ENCODE measurements at regions not wholly inside any gene's neighbourhood (a gene's known extent, or its start where the extent isn't known, plus 50 kb on each side); places are given as distances from the start of the nearest gene placed in this dataset.

DNA sequence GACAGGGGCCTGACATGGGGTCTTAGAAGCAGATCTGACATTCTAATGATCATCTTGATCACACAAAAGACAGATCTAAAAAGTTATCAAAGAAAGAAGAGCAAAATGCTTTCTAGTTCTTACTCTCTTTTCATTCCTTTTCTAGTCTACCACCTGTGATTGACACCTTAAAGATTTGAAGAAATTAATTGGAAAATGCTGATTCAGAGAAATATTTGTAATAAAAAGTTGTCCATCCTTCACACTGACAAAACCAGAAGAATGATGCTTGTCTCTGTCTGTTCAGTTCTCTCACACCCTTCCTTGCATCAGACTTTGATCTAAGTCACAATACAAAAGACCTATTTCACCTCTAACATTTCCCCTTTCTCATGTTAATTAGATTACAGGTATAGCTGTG, 182.4 kb downstream of the RAP2A start:
- Histone ChIP-seq H3K9me3 (ENCODE audit: control insufficient read depth, insufficient read depth, low read length) (no peaks in the 10 kb centered on the region), H3K27ac (ENCODE audit: low read depth, low read length) (no peak overlapping the region), H3K27me3 (ENCODE audit: control insufficient read depth, insufficient read depth, low read length) (peaks cover 3% of the 10 kb centered on the region), H3K4me3 (ENCODE audit: low read depth, low read length) (no peak overlapping the region)
- POLR2A ChIA-PET: no interaction called here
- DNase-seq (ENCODE audit: low read depth, low spot score): no peak
- CTCF ChIA-PET: no interaction called here
- no peak for TF ChIP-seq CTCF (IDR thresholded peaks at IDR 0.05; ENCODE audit: low read depth, low read length)

DNA sequence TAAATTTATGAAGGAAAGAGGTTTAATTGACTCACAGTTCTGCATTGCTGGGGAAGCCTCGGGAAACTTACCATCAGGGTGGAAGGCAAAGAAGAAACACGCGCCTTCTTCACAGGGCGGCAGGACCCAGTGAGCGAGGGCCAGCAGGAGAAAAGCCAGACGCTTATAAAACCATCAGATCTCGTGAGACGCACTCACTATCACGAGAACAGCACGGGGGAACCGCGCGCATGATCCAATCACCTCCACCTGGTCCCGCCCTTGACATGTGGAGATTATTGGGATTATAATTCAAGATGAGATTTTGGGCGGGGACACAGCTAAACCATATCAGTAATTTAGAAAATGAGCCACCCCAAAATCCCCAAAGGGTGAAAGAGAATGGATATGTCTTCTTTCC, 187.1 kb downstream of the RAP2A start:
- Histone ChIP-seq H3K4me3 (ENCODE audit: low read depth, low read length) (no peak overlapping the region), H3K27me3 (ENCODE audit: control insufficient read depth, insufficient read depth, low read length) (peaks cover 11% of the 10 kb centered on the region), H3K9me3 (ENCODE audit: control insufficient read depth, insufficient read depth, low read length) (no peaks in the 10 kb centered on the region; the same call in 1 of the 2 replicates), H3K27ac (ENCODE audit: low read depth, low read length) (no peak overlapping the region)
- ChIA-PET POLR2A (no interaction called here), CTCF (no interaction called here)
- no peak for TF ChIP-seq CTCF (IDR thresholded peaks at IDR 0.05; ENCODE audit: low read depth, low read length)
- DNase-seq (ENCODE audit: low read depth, low spot score): no peak

- CTCF ChIA-PET: no interaction called here
- peaks cover 11% of the 10 kb centered on the region for H3K27me3 ChIP-seq (ENCODE audit: control insufficient read depth, insufficient read depth, low read length)
- no peaks in the 10 kb centered on the region; the same call in 1 of the 2 replicates for H3K9me3 ChIP-seq (ENCODE audit: control insufficient read depth, insufficient read depth, low read length)
- H3K27ac ChIP-seq (ENCODE audit: low read depth, low read length): peak overlapping the region; percentile 11
- no peak for TF ChIP-seq CTCF (IDR thresholded peaks at IDR 0.05; ENCODE audit: low read depth, low read length)
- POLR2A ChIA-PET: no interaction called here
- DNase-seq (ENCODE audit: low read depth, low spot score): no peak
- H3K4me3 ChIP-seq (ENCODE audit: low read depth, low read length): no peak overlapping the region
Measured at GRCh38 chr13:97621631-97622030, 187.7 kb downstream of the RAP2A start.

GRCh38 chr13:97627566-97627965, 193.6 kb downstream of the RAP2A start:
- no peak overlapping the region for H3K27ac ChIP-seq (ENCODE audit: low read depth, low read length)
- peak; percentile 79 for DNase-seq (ENCODE audit: low read depth, low spot score)
- no peak overlapping the region for H3K4me3 ChIP-seq (ENCODE audit: low read depth, low read length)
- TF ChIP-seq CTCF (IDR thresholded peaks at IDR 0.05; ENCODE audit: low read depth, low read length): no peak
- CTCF ChIA-PET: no interaction called here
- H3K27me3 ChIP-seq (ENCODE audit: control insufficient read depth, insufficient read depth, low read length): peaks cover 4% of the 10 kb centered on the region
- H3K9me3 ChIP-seq (ENCODE audit: control insufficient read depth, insufficient read depth, low read length): peaks cover 2% of the 10 kb centered on the region; the same call in 1 of the 2 replicates
- POLR2A ChIA-PET: interaction anchor here (1.0 kb wide), 1 partner anchor 288 kb away, joined by 4 read pairs; no protein-coding TSS in a partner anchor

DNA sequence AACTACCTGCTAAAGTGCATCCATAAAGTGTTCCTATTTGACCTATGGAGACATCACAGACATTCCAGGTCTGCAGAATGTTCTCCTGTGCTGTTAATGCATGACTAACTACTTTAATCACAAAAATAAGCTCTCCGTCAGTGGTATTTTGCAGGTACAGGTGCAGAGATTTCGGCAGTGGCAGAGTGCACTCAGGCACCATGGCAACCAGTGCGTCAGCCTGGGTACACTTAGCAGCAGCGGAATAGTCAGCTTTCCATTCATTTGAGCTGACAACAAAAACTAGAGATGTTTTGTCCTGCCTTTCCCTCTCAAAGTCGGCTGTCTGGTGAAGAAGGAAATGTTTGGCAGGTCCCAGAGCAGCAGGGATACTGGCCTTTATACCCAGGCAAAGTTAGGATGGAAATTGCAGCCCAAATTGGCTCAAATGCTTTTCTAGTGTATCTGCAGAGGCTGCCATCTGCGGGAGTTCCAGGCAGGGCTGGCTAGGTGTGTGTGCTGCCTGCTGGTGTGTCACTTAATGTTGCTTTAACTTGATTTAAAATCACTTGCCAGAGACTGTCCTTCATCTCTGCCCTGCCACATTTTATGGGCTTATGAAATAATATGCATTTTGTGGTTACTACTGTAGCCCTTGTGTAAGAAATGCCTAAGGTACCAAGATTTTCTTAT, 195.8 kb downstream of the RAP2A start:
- peaks cover 2% of the 10 kb centered on the region for H3K27me3 ChIP-seq (ENCODE audit: control insufficient read depth, insufficient read depth, low read length)
- TF ChIP-seq CTCF (IDR thresholded peaks at IDR 0.05; ENCODE audit: low read depth, low read length): no peak
- H3K4me3 ChIP-seq (ENCODE audit: low read depth, low read length): no peak overlapping the region
- no peak for DNase-seq (ENCODE audit: low read depth, low spot score)
- POLR2A ChIA-PET: no interaction called here
- H3K27ac ChIP-seq (ENCODE audit: low read depth, low read length): no peak overlapping the region
- H3K9me3 ChIP-seq (ENCODE audit: control insufficient read depth, insufficient read depth, low read length): peaks cover 2% of the 10 kb centered on the region; the same call in 1 of the 2 replicates
- CTCF ChIA-PET: no interaction called here

Measured in AG04450 (cell line).